Colonic mucosa (tissue), 4 donors: ENCODE measurements at regions not wholly inside any gene's neighbourhood (a gene's known extent, or its start where the extent isn't known, plus 50 kb on each side); places are given as distances from the start of the nearest gene placed in this dataset.

Experiments
- DNase-seq: peaks from one replicate; pipeline ENCODE4 v3.0.0-alpha.2; 2020
- H3K27ac ChIP-seq: fragments of 200-600 bp; one replicate; pipeline ENCODE4 v1.8.0; 2021
- H3K27me3 ChIP-seq: fragments of 200-600 bp; one replicate; pipeline ENCODE4 v1.8.0; 2021
- H3K36me3 ChIP-seq: fragments of 200-600 bp; one replicate; pipeline ENCODE4 v1.8.0; 2021
- H3K4me1 ChIP-seq: fragments of 200-600 bp; one replicate; pipeline ENCODE4 v1.8.0; 2021; ENCODE audit warnings: mild to moderate bottlenecking
- H3K4me3 ChIP-seq: fragments of 200-600 bp; one replicate; pipeline ENCODE4 v1.8.0; 2021
- H3K9ac ChIP-seq, 2 donors: one replicate each; pipeline ENCODE4 v1.7.0; 2013; ENCODE audit warnings: control low read depth in 2 of 2, low read depth in 2 of 2, low read length in 2 of 2
- H3K9me3 ChIP-seq: fragments of 200-600 bp; one replicate; pipeline ENCODE4 v1.8.0; 2021
- intact Hi-C: fragments of 100-400 bp; cut with DNase I; formaldehyde crosslinking; loops from one replicate; pipeline ENCODE4 v1.14.1; 2022
- TF ChIP-seq, protein P1 (sequence below): fragments of 200-600 bp; IDR thresholded peaks from one replicate; pipeline ENCODE4 v1.8.0; 2022; ENCODE audit warnings: antibody characterized with exemption, mild to moderate bottlenecking
- donor health status: healthy.
- donor health status: DM: no; HTN: no; CAD: no.
- donor health status: DM: no; HTN: no; CAD: no.

DNA sequence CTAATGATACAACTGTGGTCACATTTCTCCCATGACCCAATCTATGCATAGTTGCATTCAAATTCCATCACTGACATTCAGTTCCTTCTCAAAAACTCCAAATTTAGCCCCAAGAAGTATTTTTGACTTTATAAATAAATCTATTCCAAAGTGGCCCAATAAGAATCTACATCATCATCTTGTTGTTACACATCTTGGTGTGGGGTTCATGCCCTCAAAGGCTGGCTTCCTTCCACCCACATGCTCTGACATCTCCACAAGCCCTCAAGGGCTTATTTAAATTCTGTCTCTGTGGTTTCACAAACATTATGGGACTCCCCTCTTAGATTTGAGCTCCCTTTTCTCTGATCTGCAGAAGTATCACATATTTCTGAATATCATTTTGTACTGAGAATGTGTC, 585.3 kb upstream of the BTBD3 start:
- no peak overlapping the region for H3K4me3 ChIP-seq
- H3K27me3 ChIP-seq, result no peaks in the 10 kb centered on the region
- no peak overlapping the region for H3K27ac ChIP-seq
- no peaks in the 10 kb centered on the region for H3K9me3 ChIP-seq
- no peak overlapping the region for H3K9ac ChIP-seq
- intact Hi-C loops, result no loop called here
- no peaks in the 10 kb centered on the region for H3K36me3 ChIP-seq
- TF ChIP-seq, protein P1, sequence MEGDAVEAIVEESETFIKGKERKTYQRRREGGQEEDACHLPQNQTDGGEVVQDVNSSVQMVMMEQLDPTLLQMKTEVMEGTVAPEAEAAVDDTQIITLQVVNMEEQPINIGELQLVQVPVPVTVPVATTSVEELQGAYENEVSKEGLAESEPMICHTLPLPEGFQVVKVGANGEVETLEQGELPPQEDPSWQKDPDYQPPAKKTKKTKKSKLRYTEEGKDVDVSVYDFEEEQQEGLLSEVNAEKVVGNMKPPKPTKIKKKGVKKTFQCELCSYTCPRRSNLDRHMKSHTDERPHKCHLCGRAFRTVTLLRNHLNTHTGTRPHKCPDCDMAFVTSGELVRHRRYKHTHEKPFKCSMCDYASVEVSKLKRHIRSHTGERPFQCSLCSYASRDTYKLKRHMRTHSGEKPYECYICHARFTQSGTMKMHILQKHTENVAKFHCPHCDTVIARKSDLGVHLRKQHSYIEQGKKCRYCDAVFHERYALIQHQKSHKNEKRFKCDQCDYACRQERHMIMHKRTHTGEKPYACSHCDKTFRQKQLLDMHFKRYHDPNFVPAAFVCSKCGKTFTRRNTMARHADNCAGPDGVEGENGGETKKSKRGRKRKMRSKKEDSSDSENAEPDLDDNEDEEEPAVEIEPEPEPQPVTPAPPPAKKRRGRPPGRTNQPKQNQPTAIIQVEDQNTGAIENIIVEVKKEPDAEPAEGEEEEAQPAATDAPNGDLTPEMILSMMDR, result no peak
- DNase-seq, result no peak
- no peaks in the 10 kb centered on the region for H3K4me1 ChIP-seq

DNA sequence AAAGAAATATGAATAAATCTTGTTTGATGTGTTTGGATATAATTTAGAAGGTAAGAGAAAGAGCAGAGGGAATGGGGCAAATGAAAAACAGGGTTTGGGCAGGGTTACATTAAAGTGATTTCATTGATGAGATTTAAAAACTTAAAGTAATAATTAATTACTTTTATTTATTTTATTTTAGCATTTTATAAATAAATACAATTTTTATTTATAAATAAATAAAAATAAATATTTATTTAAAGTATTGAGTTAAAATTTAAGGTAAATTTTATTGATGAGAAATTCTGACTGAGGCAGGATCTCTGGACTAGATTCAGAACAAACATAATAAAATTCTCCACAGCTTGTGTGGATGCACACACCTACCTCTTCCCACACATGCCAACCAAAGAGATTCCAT, 584.1 kb upstream of the BTBD3 start:
- intact Hi-C loops, result no loop called here
- H3K4me1 ChIP-seq, result no peaks in the 10 kb centered on the region
- no peak overlapping the region for H3K9ac ChIP-seq
- H3K27me3 ChIP-seq, result no peaks in the 10 kb centered on the region
- TF ChIP-seq, protein P1, result no peak
- H3K27ac ChIP-seq, result no peak overlapping the region
- H3K4me3 ChIP-seq, result no peak overlapping the region
- DNase-seq, result no peak
- H3K36me3 ChIP-seq, result no peaks in the 10 kb centered on the region
- no peaks in the 10 kb centered on the region for H3K9me3 ChIP-seq

DNA sequence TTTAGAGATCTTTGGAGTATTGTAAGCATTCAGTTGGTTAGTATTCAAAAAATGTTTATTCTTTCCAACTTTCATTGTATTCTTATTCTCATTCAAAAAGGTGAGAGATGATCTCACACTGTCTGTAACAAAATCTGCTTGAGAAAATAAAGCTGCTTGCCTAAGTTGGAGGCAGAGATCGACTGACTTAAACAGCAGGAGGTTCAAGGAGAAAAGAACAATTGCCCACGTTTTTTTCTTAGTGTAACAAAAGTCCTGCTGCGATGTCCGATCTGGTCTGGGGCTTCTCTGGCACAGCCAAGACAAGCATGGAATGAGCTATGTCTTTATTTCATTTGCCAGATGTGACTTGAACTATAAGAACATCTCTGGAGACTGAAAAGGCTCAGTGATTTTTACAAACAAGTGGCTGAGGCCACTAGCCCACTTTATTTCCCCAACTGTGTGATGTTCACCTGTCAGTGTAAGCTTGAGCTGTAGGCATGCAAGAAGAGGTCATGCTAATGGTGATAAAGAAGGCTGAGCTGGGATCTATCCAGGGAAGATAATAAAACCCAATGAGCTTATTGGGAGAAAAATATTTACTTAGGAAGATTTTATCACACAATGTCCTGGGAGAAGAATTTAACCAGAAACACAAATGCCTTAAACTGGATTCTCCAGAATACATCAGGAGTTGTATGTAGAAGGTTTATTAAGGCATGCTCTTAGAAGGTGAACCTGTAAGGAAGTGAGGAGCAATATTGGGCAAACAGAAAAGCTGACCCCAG, 580.1 kb upstream of the BTBD3 start:
- H3K27ac ChIP-seq, result no peak overlapping the region

DNA sequence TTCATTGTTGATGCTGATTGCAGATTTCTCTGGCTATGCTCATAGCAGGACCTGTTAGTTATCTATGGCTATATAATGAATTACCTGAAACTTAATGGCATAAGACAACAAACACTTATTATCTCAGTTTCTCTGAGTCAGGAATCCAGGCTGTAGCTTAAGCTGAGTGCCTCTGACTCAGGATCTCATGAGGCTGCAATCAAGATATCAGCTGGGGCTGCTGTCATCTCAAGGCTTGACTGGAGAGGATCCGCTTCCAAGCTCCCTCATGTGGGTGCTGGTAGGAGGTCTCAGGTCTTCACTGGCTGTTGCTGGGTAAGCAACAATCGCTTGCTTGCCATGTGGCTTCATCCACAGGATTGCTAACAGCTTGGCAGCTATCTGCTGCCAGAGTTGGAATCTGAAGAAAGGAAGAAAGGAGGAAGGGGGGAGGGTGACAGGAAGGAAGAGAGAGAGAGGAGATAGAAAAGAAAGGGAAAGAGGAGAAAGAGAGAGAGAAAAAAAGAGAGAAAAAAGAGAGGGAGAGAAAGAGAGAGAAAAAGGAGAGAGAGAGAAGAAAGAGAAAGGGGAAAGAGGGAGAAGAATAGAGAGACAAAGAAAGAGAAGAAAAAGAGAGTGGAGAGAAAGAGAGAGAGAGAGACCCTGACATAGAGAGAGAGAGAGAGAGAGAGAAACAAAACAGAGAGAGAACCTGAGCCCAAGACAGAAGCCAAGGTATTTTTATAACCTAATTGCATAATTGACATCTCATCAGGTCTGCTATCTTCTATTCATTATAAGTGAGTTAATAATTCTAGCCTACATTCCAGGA, 579.0 kb upstream of the BTBD3 start:
- no peak overlapping the region for H3K9ac ChIP-seq
- no peaks in the 10 kb centered on the region for H3K27me3 ChIP-seq
- no peak overlapping the region for H3K27ac ChIP-seq
- no peaks in the 10 kb centered on the region for H3K36me3 ChIP-seq
- H3K4me1 ChIP-seq, result no peaks in the 10 kb centered on the region
- intact Hi-C loops, result no loop called here
- TF ChIP-seq, protein P1, result no peak
- DNase-seq, result no peak
- no peaks in the 10 kb centered on the region for H3K9me3 ChIP-seq
- H3K4me3 ChIP-seq, result no peak overlapping the region

More for the DNA sequence above, 580.1 kb upstream of the BTBD3 start:
- Histone ChIP-seq H3K9ac (no peak overlapping the region), H3K36me3 (no peaks in the 10 kb centered on the region), H3K4me1 (no peaks in the 10 kb centered on the region), H3K27me3 (no peaks in the 10 kb centered on the region), H3K9me3 (no peaks in the 10 kb centered on the region), H3K4me3 (no peak overlapping the region)
- TF ChIP-seq, protein P1, result no peak
- intact Hi-C loops, result no loop called here
- no peak for DNase-seq

DNA sequence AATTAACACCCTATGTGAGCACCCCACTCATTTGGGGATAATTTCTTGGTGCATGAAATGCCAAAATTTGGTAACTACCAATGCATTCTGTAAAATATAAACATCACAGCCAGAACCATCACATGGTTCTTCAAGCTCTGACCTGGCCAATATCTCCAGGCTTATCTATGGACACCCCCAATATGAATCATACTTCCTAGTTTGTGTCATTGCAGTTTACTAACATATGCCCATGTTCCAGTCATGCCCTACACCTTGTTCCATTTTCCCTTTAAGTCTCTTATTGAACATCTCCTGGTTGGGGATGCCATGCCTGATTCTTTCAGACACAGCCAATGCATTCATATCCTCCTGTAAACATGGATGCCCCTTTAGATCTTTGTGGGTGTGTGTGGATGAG, 572.8 kb upstream of the BTBD3 start:
- DNase-seq, result no peak
- intact Hi-C loops, result no loop called here
- no peak overlapping the region for H3K27ac ChIP-seq
- H3K36me3 ChIP-seq, result no peaks in the 10 kb centered on the region
- no peaks in the 10 kb centered on the region for H3K27me3 ChIP-seq
- H3K4me3 ChIP-seq, result no peak overlapping the region
- TF ChIP-seq, protein P1, result no peak
- H3K4me1 ChIP-seq, result no peaks in the 10 kb centered on the region
- no peaks in the 10 kb centered on the region for H3K9me3 ChIP-seq
- H3K9ac ChIP-seq, result no peak overlapping the region
